H1 (cell line): ENCODE measurements at regions not wholly inside any gene's neighbourhood (a gene's known extent, or its start where the extent isn't known, plus 50 kb on each side); places are given as distances from the start of the nearest gene placed in this dataset.

Source experiments
- CTCF ChIA-PET: fragments of 300-600 bp; sonication (Branson Sonifier 250); formaldehyde crosslinking; loops from one replicate; lab custom pipeline; 2021; ENCODE audit not compliant: partially characterized antibody; lab: Charles Lee
- POLR2A ChIA-PET: fragments of 300-600 bp; sonication (Branson Sonifier 250); formaldehyde crosslinking; loops from one replicate; lab custom pipeline; 2021; ENCODE audit warnings: inconsistent platforms; ENCODE audit not compliant: partially characterized antibody; lab: Charles Lee
- DNase-seq, 2 experiments: peaks; one replicate each; pipeline versions ENCODE4 v3.0.0 to v3.0.0-alpha.2; 2010 to 2022; ENCODE audit warnings: low spot score in 2 of 2, low read depth in 1 of 2, mixed read lengths in 1 of 2
- FAIRE-seq: peaks from 2 replicates; lab custom pipeline; 2011; peaks lifted over from hg19 to GRCh38; lab: Jason Lieb, UNC
- H2AFZ ChIP-seq: 2 replicates; pipeline ENCODE4 v1.8.1; 2012; ENCODE audit warnings: low read length, inconsistent platforms
- H2AK5ac ChIP-seq: 2 replicates; pipeline ENCODE4 v1.6.1; 2013; ENCODE audit warnings: low read depth, low read length
- H2BK120ac ChIP-seq: replicated peaks from 2 replicates; pipeline ENCODE3; 2013; ENCODE audit warnings: low read depth, low read length, inconsistent platforms
- H2BK12ac ChIP-seq: 2 replicates; pipeline ENCODE4 v1.6.1; 2013; ENCODE audit warnings: low read depth, low read length
- H2BK15ac ChIP-seq: 2 replicates; pipeline ENCODE4 v1.6.1; 2013; ENCODE audit warnings: low read length
- H2BK20ac ChIP-seq: 2 replicates; pipeline ENCODE4 v1.6.1; 2013; ENCODE audit warnings: low read length
- H2BK5ac ChIP-seq: 2 replicates; pipeline ENCODE4 v1.6.1; 2013; ENCODE audit warnings: low read depth, low read length
- H3K14ac ChIP-seq: 2 replicates; pipeline ENCODE4 v1.6.1; 2013; ENCODE audit warnings: inconsistent platforms; ENCODE audit not compliant: insufficient read length
- H3K18ac ChIP-seq: 2 replicates; pipeline ENCODE4 v1.6.1; 2013; ENCODE audit warnings: low read length; ENCODE audit errors: extremely low read depth
- H3K23ac ChIP-seq: 2 replicates; pipeline ENCODE4 v1.6.1; 2013; ENCODE audit warnings: inconsistent platforms; ENCODE audit not compliant: insufficient read length
- H3K23me2 ChIP-seq: 2 replicates; pipeline ENCODE4 v1.6.1; 2013; ENCODE audit warnings: low read depth, low read length
- H3K27ac ChIP-seq: 2 replicates; pipeline ENCODE4 v1.6.1; 2011; ENCODE audit warnings: low read depth, low read length, inconsistent platforms
- H3K27me3 ChIP-seq, 4 experiments: replicated peaks in 1 of 4; 1 replicate in 1 of 4; 2 replicates in 3 of 4; pipeline versions ENCODE4 v1.6.1 to v1.8.1; 2011 to 2013; ENCODE audit warnings: low read length in 3 of 4, mild to moderate bottlenecking in 3 of 4, inconsistent platforms in 2 of 4, mixed read lengths in 2 of 4, moderate library complexity in 1 of 4; ENCODE audit not compliant: control insufficient read depth in 3 of 4, insufficient read depth in 3 of 4; ENCODE audit errors: extremely low read depth in 1 of 4
- H3K36me3 ChIP-seq, 4 experiments: 2 replicates each; pipeline versions ENCODE4 v1.6.1 to v1.8.1; 2011 to 2013; ENCODE audit warnings: mild to moderate bottlenecking in 4 of 4, low read length in 3 of 4, moderate library complexity in 2 of 4, control low read depth in 1 of 4, inconsistent platforms in 1 of 4; ENCODE audit not compliant: insufficient read depth in 4 of 4, control insufficient read depth in 2 of 4
- H3K4ac ChIP-seq: replicated peaks from 2 replicates; pipeline ENCODE3; 2013; ENCODE audit warnings: low read length, low read depth, mixed read lengths, inconsistent platforms; ENCODE audit not compliant: insufficient read length
- H3K4me1 ChIP-seq, 4 experiments: replicated peaks in 1 of 4; 1 replicate in 1 of 4; 2 replicates in 3 of 4; pipeline versions ENCODE4 v1.6.1 to v1.8.1; 2011 to 2013; ENCODE audit warnings: low read length in 3 of 4, inconsistent platforms in 2 of 4, mixed read lengths in 1 of 4; ENCODE audit not compliant: insufficient read depth in 4 of 4, control insufficient read depth in 3 of 4
- H3K4me2 ChIP-seq, 2 experiments: 2 replicates each; pipeline versions ENCODE4 v1.6.1 to v1.8.1; 2011 to 2013; ENCODE audit warnings: low read depth in 2 of 2, low read length in 2 of 2, control low read depth in 1 of 2, inconsistent platforms in 1 of 2, mild to moderate bottlenecking in 1 of 2; ENCODE audit not compliant: insufficient read depth in 1 of 2
- H3K4me3 ChIP-seq, 4 experiments: fragments of 200-600, 300-600 bp in 1 of 4; sonication (generic), shearing (Covaris generic), sonication (Bioruptor Twin) in 1 of 4; 2 replicates each; pipeline versions ENCODE4 v1.5.1 to v1.8.1; 2011 to 2016; ENCODE audit warnings: low read length in 4 of 4, low read depth in 3 of 4, control low read depth in 2 of 4, inconsistent platforms in 2 of 4, mild to moderate bottlenecking in 2 of 4, mixed read lengths in 1 of 4, moderate library complexity in 1 of 4; ENCODE audit not compliant: insufficient read depth in 2 of 4; ENCODE audit errors: extremely low read depth in 1 of 4
- H3K56ac ChIP-seq: replicated peaks from 2 replicates; pipeline ENCODE3; 2013; ENCODE audit warnings: low read depth, mild to moderate bottlenecking, mixed read lengths, low read length, inconsistent platforms; ENCODE audit not compliant: insufficient read length
- H3K79me1 ChIP-seq: 2 replicates; pipeline ENCODE4 v1.6.1; 2013; ENCODE audit warnings: low read depth, low read length, control low read depth
- H3K79me2 ChIP-seq, 2 experiments: 2 replicates each; pipeline versions ENCODE4 v1.6.1 to v1.8.1; 2012 to 2013; ENCODE audit warnings: low read length in 2 of 2, mild to moderate bottlenecking in 2 of 2, inconsistent platforms in 1 of 2; ENCODE audit not compliant: insufficient read depth in 2 of 2, control insufficient read depth in 1 of 2
- H3K9ac ChIP-seq, 4 experiments: replicated peaks in 1 of 4; 1 replicate in 1 of 4; 2 replicates in 3 of 4; pipeline versions ENCODE4 v1.6.1 to v1.8.1; 2011 to 2013; ENCODE audit warnings: low read depth in 3 of 4, low read length in 3 of 4, control low read depth in 2 of 4, mild to moderate bottlenecking in 2 of 4, moderate library complexity in 2 of 4, inconsistent platforms in 1 of 4; ENCODE audit errors: extremely low read depth in 1 of 4
- H3K9me3 ChIP-seq, 2 experiments: 2 replicates each; pipeline versions ENCODE4 v1.6.1 to v1.8.1; 2012 to 2013; ENCODE audit warnings: mild to moderate bottlenecking in 2 of 2, moderate library complexity in 2 of 2, control low read depth in 1 of 2, inconsistent platforms in 1 of 2, low read depth in 1 of 2, low read length in 1 of 2, mixed read lengths in 1 of 2; ENCODE audit not compliant: insufficient read depth in 2 of 2
- H4K20me1 ChIP-seq, 2 experiments: replicated peaks in 1 of 2; 2 replicates each; pipeline versions ENCODE3 to v1.8.1; 2011 to 2013; ENCODE audit warnings: inconsistent platforms in 2 of 2, low read length in 2 of 2, mild to moderate bottlenecking in 1 of 2; ENCODE audit not compliant: insufficient read depth in 2 of 2, control insufficient read depth in 1 of 2
- H4K5ac ChIP-seq: 2 replicates; pipeline ENCODE4 v1.6.1; 2013; ENCODE audit warnings: low read length, low read depth, mixed read lengths, inconsistent platforms; ENCODE audit not compliant: insufficient read length
- H4K8ac ChIP-seq: 2 replicates; pipeline ENCODE4 v1.8.0; 2013; ENCODE audit warnings: mild to moderate bottlenecking, moderate library complexity, low read length, inconsistent platforms; ENCODE audit not compliant: insufficient read depth; ENCODE audit errors: extremely low read depth
- H4K91ac ChIP-seq: replicated peaks from 2 replicates; pipeline ENCODE3; 2013; ENCODE audit warnings: low read length, mixed read lengths, inconsistent platforms; ENCODE audit not compliant: insufficient read length
- TF ChIP-seq, protein P1 (sequence below): IDR thresholded peaks from 2 replicates; pipeline ENCODE4 v1.6.1; 2012; ENCODE audit warnings: inconsistent platforms

DNA sequence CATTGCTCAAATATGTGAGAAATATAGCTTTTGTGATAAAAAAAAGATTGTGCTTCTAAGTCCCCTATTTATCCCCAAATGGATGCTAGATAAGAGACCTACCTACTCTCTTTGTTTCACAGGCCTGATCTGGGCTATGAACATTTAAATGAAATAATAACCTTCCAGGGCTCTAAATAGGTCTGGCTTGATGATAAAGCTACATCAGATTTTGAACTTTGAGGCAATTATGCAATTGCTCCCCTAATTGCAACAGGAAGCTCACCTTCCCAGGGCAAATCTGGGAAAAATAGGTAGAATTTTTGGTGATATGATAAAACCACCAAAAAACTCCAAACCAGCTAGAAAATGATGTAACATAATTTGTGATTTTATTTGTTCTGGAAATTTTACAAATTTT is 624.5 kb downstream of the PKHD1 start:
- Histone ChIP-seq H3K9ac (no peak overlapping the region), H3K79me1 (no peaks in the 10 kb centered on the region), H2AFZ (no peak overlapping the region), H4K91ac (no peak overlapping the region), H3K4me3 (no peak overlapping the region), H3K4ac (no peak overlapping the region), H2BK20ac (no peak overlapping the region), H4K5ac (no peak overlapping the region), H3K27me3 (no peaks in the 10 kb centered on the region), H2BK15ac (no peak overlapping the region), H4K20me1 (peaks cover 0 to 2% of the 10 kb centered on the region in 2 experiments), H3K36me3 (no peaks in the 10 kb centered on the region), H2AK5ac (no peak overlapping the region), H3K27ac (no peak overlapping the region), H3K18ac (no peak overlapping the region), H3K14ac (no peak overlapping the region), H2BK120ac (no peak overlapping the region), H3K23me2 (no peaks in the 10 kb centered on the region), H3K4me1 (no peaks in the 10 kb centered on the region; a peak in 1 of 7 replicates), H2BK12ac (no peak overlapping the region), H3K23ac (no peak overlapping the region), H3K4me2 (no peak overlapping the region), H2BK5ac (no peak overlapping the region)
- DNase-seq (no peak), FAIRE-seq (no peak)
- ChIA-PET CTCF (no interaction called here), POLR2A (no interaction called here)
- TF ChIP-seq, protein P1, sequence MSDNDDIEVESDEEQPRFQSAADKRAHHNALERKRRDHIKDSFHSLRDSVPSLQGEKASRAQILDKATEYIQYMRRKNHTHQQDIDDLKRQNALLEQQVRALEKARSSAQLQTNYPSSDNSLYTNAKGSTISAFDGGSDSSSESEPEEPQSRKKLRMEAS = no peak
- TF ChIP-seq, all 59 proteins: peak for 0
- Histone ChIP-seq H3K79me2 (no peaks in the 10 kb centered on the region), H4K8ac (no peak overlapping the region), H3K9me3 (no peaks in the 10 kb centered on the region), H3K56ac (no peak overlapping the region)
